WTC11 (cell line): ENCODE measurements at regions not wholly inside any gene's neighbourhood (a gene's known extent, or its start where the extent isn't known, plus 50 kb on each side); places are given as distances from the start of the nearest gene placed in this dataset.

Experiments
- ATAC-seq: fragments of 200-7000 bp; cut with Tn5 transposase; 2 replicates; pipeline ENCODE4 v1.10.0; 2021; ENCODE audit warnings: mild to moderate bottlenecking, moderate library complexity
- CTCF ChIA-PET: fragments of 300-600 bp; sonication (Branson Sonifier 250); formaldehyde crosslinking; loops from one replicate; lab custom pipeline; 2021; ENCODE audit warnings: antibody characterized with exemption; lab: Charles Lee
- POLR2A ChIA-PET: fragments of 350-600 bp; sonication (Branson Sonifier 250); formaldehyde crosslinking; loops from one replicate; lab custom pipeline; 2021; ENCODE audit warnings: antibody characterized with exemption; lab: Charles Lee
- DNase-seq: peaks from one replicate; pipeline ENCODE4 v3.0.0; 2021; ENCODE audit warnings: low spot score
- H3K27ac Mint-ChIP-seq: 2 replicates; pipeline ENCODE4 v1.8.0; 2021; ENCODE audit warnings: mixed read lengths
- H3K27me3 Mint-ChIP-seq: 2 replicates; pipeline ENCODE4 v1.8.0; 2021; ENCODE audit warnings: low read depth, mild to moderate bottlenecking, moderate library complexity, mixed read lengths
- H3K36me3 Mint-ChIP-seq: 2 replicates; pipeline ENCODE4 v1.8.0; 2021; ENCODE audit warnings: mixed read lengths
- H3K4me1 Mint-ChIP-seq: 2 replicates; pipeline ENCODE4 v1.8.0; 2022; ENCODE audit warnings: mixed read lengths
- H3K4me3 Mint-ChIP-seq: 2 replicates; pipeline ENCODE4 v1.8.0; 2021; ENCODE audit warnings: mild to moderate bottlenecking, moderate library complexity, mixed read lengths
- H3K9me3 Mint-ChIP-seq: 2 replicates; pipeline ENCODE4 v1.8.0; 2021; ENCODE audit warnings: mixed read lengths
- AR ChIP-seq: fragments of 250-450 bp; sonication (Bioruptor Pico); IDR thresholded peaks from 2 replicates; pipeline ENCODE4 v1.9.0; 2021; ENCODE audit warnings: mild to moderate bottlenecking
- ATF3 ChIP-seq: sonication (generic); formaldehyde crosslinking; conservative IDR thresholded peaks from 2 replicates; pipeline ENCODE4 v1.8.1; 2022; ENCODE audit warnings: mild to moderate bottlenecking, missing genetic modification reagents
- CBFB ChIP-seq: sonication (generic); formaldehyde crosslinking; IDR thresholded peaks from 2 replicates; pipeline ENCODE4 v1.8.1; 2022; ENCODE audit warnings: mild to moderate bottlenecking, low read depth, missing genetic modification reagents
- E2F1 ChIP-seq: sonication (generic); formaldehyde crosslinking; IDR thresholded peaks from 2 replicates; pipeline ENCODE4 v1.8.0; 2022; ENCODE audit warnings: mild to moderate bottlenecking, missing genetic modification reagents
- ELF4 ChIP-seq: sonication (generic); formaldehyde crosslinking; IDR thresholded peaks from 2 replicates; pipeline ENCODE4 v1.8.1; 2022; ENCODE audit warnings: low read depth, mild to moderate bottlenecking, moderate library complexity, missing genetic modification reagents
- EMX1 ChIP-seq: fragments of 250-450 bp; sonication (Bioruptor Pico); IDR thresholded peaks from 2 replicates; pipeline ENCODE4 v1.8.0; 2021; ENCODE audit warnings: mild to moderate bottlenecking
- GTF2I ChIP-seq: fragments of 250-450 bp; sonication (Bioruptor Pico); conservative IDR thresholded peaks from 2 replicates; pipeline ENCODE4 v1.4.0; 2021; ENCODE audit warnings: mild to moderate bottlenecking
- IRF2 ChIP-seq: sonication (generic); formaldehyde crosslinking; IDR thresholded peaks from 2 replicates; pipeline ENCODE4 v1.8.0; 2022; ENCODE audit warnings: low read depth, missing genetic modification reagents, borderline replicate concordance
- JUN ChIP-seq: sonication (generic); formaldehyde crosslinking; IDR thresholded peaks from 2 replicates; pipeline ENCODE4 v1.8.0; 2023; ENCODE audit warnings: mild to moderate bottlenecking, missing genetic modification reagents
- MAX ChIP-seq: sonication (generic); formaldehyde crosslinking; IDR thresholded peaks from 2 replicates; pipeline ENCODE4 v1.8.0; 2022; ENCODE audit warnings: mild to moderate bottlenecking, missing genetic modification reagents
- MYBL2 ChIP-seq: sonication (generic); formaldehyde crosslinking; IDR thresholded peaks from 2 replicates; pipeline ENCODE4 v1.8.1; 2023; ENCODE audit warnings: mild to moderate bottlenecking, moderate library complexity, missing genetic modification reagents
- NFE2L1 ChIP-seq: sonication (generic); formaldehyde crosslinking; IDR thresholded peaks from 2 replicates; pipeline ENCODE4 v1.8.1; 2023; ENCODE audit warnings: missing genetic modification reagents
- NFYB ChIP-seq: sonication (generic); formaldehyde crosslinking; conservative IDR thresholded peaks from 2 replicates; pipeline ENCODE4 v1.8.0; 2022; ENCODE audit warnings: low read depth, missing genetic modification reagents
- SMAD4 ChIP-seq: sonication (generic); formaldehyde crosslinking; IDR thresholded peaks from 2 replicates; pipeline ENCODE4 v1.8.0; 2022; ENCODE audit warnings: mild to moderate bottlenecking, missing genetic modification reagents
- STAT6 ChIP-seq: sonication (generic); formaldehyde crosslinking; conservative IDR thresholded peaks from 2 replicates; pipeline ENCODE4 v1.8.1; 2023; ENCODE audit warnings: mild to moderate bottlenecking, low read depth, missing genetic modification reagents, moderate library complexity
- TEAD4 ChIP-seq: sonication (generic); formaldehyde crosslinking; IDR thresholded peaks from 2 replicates; pipeline ENCODE4 v1.8.0; 2022; ENCODE audit warnings: mild to moderate bottlenecking, missing genetic modification reagents
- ZNF121 ChIP-seq: sonication (generic); formaldehyde crosslinking; IDR thresholded peaks from 2 replicates; pipeline ENCODE4 v1.8.0; 2023; ENCODE audit warnings: missing genetic modification reagents
- ZNF317 ChIP-seq: sonication (generic); formaldehyde crosslinking; IDR thresholded peaks from 2 replicates; pipeline ENCODE4 v1.8.1; 2023; ENCODE audit warnings: low read depth, mild to moderate bottlenecking, moderate library complexity, missing genetic modification reagents, borderline replicate concordance
- ZNF396 ChIP-seq: fragments of 250-450 bp; sonication (Bioruptor Pico); IDR thresholded peaks from 2 replicates; pipeline ENCODE4 v1.8.0; 2021; ENCODE audit warnings: mild to moderate bottlenecking, moderate library complexity, borderline replicate concordance
- ZNF671 ChIP-seq: fragments of 250-450 bp; sonication (Bioruptor Pico); IDR thresholded peaks from 2 replicates; pipeline ENCODE4 v1.8.0; 2021; ENCODE audit warnings: mild to moderate bottlenecking
- ZSCAN18 ChIP-seq: fragments of 250-450 bp; sonication (Bioruptor Pico); IDR thresholded peaks from 2 replicates; pipeline ENCODE4 v2.1.2; 2022; ENCODE audit warnings: mild to moderate bottlenecking, moderate library complexity
- TF ChIP-seq, protein P1 (sequence below): sonication (generic); formaldehyde crosslinking; IDR thresholded peaks from 2 replicates; pipeline ENCODE4 v1.8.1; 2023; ENCODE audit warnings: mild to moderate bottlenecking, missing genetic modification reagents
- TF ChIP-seq, protein P2 (sequence below): sonication (generic); formaldehyde crosslinking; IDR thresholded peaks from 2 replicates; pipeline ENCODE4 v1.8.1; 2023; ENCODE audit warnings: mild to moderate bottlenecking, missing genetic modification reagents, moderate library complexity

- TF ChIP-seq MYBL2 (CRISPR knock-in tag) (no peak), ZNF396 (CRISPR knock-in tag) (no peak), STAT6 (no peak)
Measured at GRCh38 chr4:152020073-152020472, 259.3 kb upstream of the GATB start (continued).

DNA sequence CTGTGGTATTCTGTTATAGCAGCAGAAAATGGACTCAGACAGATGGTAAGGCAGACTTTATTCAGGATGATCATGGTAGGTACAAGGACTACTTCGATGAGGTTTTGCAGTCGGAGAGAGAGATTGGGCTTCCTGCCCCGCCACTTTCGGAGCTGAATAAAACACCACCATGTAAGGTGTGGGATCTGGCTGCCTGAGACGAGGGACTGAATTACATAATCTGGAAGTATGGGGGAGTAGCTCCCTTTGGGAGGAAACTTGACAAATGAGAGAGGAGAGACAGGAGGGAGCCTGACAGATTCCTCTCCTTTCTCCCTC is 255.5 kb upstream of the GATB start:
- no peak for DNase-seq
- POLR2A ChIA-PET: no interaction called here
- Mint-ChIP-seq H3K9me3 (peaks cover 22% of the 10 kb centered on the region), H3K36me3 (peaks cover 11% of the 10 kb centered on the region), H3K27ac (no peak overlapping the region), H3K27me3 (peaks cover 5% of the 10 kb centered on the region), H3K4me1 (no peaks in the 10 kb centered on the region), H3K4me3 (no peak overlapping the region)
- CTCF ChIA-PET: interaction anchor here (1.6 kb wide), 1 partner anchor 214 kb away, joined by 3 read pairs; no protein-coding TSS in a partner anchor
- TF ChIP-seq CBFB (CRISPR knock-in tag) (no peak), ZNF671 (CRISPR knock-in tag) (no peak), AR (no peak), NFE2L1 (CRISPR knock-in tag) (no peak), EMX1 (CRISPR knock-in tag) (no peak), ZNF317 (CRISPR knock-in tag) (no peak), JUN (CRISPR knock-in tag) (no peak), ZSCAN18 (CRISPR knock-in tag) (no peak), E2F1 (CRISPR knock-in tag) (no peak)
- TF ChIP-seq, protein P1, sequence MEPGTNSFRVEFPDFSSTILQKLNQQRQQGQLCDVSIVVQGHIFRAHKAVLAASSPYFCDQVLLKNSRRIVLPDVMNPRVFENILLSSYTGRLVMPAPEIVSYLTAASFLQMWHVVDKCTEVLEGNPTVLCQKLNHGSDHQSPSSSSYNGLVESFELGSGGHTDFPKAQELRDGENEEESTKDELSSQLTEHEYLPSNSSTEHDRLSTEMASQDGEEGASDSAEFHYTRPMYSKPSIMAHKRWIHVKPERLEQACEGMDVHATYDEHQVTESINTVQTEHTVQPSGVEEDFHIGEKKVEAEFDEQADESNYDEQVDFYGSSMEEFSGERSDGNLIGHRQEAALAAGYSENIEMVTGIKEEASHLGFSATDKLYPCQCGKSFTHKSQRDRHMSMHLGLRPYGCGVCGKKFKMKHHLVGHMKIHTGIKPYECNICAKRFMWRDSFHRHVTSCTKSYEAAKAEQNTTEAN (CRISPR knock-in tag): no peak
- no peak for ATAC-seq

- H3K9me3 Mint-ChIP-seq: peaks cover 22% of the 10 kb centered on the region
- H3K36me3 Mint-ChIP-seq: peaks cover 11% of the 10 kb centered on the region
- no peak for ATAC-seq
- no peak overlapping the region for H3K4me3 Mint-ChIP-seq
- H3K27ac Mint-ChIP-seq: no peak overlapping the region
- ChIA-PET CTCF (interaction anchor here (1.1 to 1.6 kb wide), 2 partner anchors 214 to 286 kb away, joined by 3 read pairs; no protein-coding TSS in a partner anchor), POLR2A (no interaction called here)
- H3K4me1 Mint-ChIP-seq: peaks cover 5% of the 10 kb centered on the region
- no peak for DNase-seq
- H3K27me3 Mint-ChIP-seq: peaks cover 5% of the 10 kb centered on the region
- TF ChIP-seq IRF2 (no peak), SMAD4 (CRISPR knock-in tag) (no peak), MAX (CRISPR knock-in tag) (no peak), TEAD4 (no peak), GTF2I (CRISPR knock-in tag) (no peak), ATF3 (CRISPR knock-in tag) (no peak), ZNF121 (no peak), ELF4 (CRISPR knock-in tag) (no peak), NFYB (CRISPR knock-in tag) (no peak)
- TF ChIP-seq, protein P2, sequence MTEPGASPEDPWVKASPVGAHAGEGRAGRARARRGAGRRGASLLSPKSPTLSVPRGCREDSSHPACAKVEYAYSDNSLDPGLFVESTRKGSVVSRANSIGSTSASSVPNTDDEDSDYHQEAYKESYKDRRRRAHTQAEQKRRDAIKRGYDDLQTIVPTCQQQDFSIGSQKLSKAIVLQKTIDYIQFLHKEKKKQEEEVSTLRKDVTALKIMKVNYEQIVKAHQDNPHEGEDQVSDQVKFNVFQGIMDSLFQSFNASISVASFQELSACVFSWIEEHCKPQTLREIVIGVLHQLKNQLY (CRISPR knock-in tag): no peak
Measured at GRCh38 chr4:152015597-152016302, 254.9 kb upstream of the GATB start.
